ENCODE measurements at regions not wholly inside any gene's neighbourhood (a gene's known extent, or its start where the extent isn't known, plus 50 kb on each side); places are given as distances from the start of the nearest gene placed in this dataset.

- no peaks in the 10 kb centered on the region for H3K79me2 ChIP-seq (ENCODE audit: control insufficient read depth, insufficient read depth, low read length)
- ATAC-seq (ENCODE audit: low read depth) (no peak), DNase-seq (no peak)
- H3K4me3 ChIP-seq (ENCODE audit: control extremely low read depth in 1 of 5, extremely low read depth in 1 of 5, insufficient read depth in 1 of 5, low read depth in 2 of 5, low read length in 4 of 5): no peak overlapping the region
- ChIA-PET POLR2A (no interaction called here), CTCF (no interaction called here)
- Mint-ChIP-seq H3K4me3 (no peak overlapping the region), H3K27ac (no peak overlapping the region), H3K27me3 (peaks cover 19% of the 10 kb centered on the region), H3K9me3 (ENCODE audit: insufficient read depth) (no peaks in the 10 kb centered on the region), H3K4me1 (peaks cover 22% of the 10 kb centered on the region)
- H3K9me3 ChIP-seq (ENCODE audit: control extremely low read depth in 1 of 3, control insufficient read depth in 2 of 3, insufficient read depth in 1 of 3, low read length in 2 of 3): no peaks in the 10 kb centered on the region
- H3K27ac ChIP-seq (ENCODE audit: low read length in 2 of 2): no peak overlapping the region
- no CpG with 5 or more reads among the region's 3 CpGs for WGBS (ENCODE audit: insufficient coverage)
- no peaks in the 10 kb centered on the region for H3K36me3 ChIP-seq (replicated peaks in 1 of 2; ENCODE audit: control extremely low read depth in 1 of 2, control insufficient read depth in 1 of 2, extremely low read depth in 1 of 2, insufficient read depth in 2 of 2, low read length in 1 of 2)
- no peak overlapping the region for H3K9ac ChIP-seq (ENCODE audit: low read length)
- TF ChIP-seq CTCF (IDR thresholded peaks at IDR 0.05) (no peak), EZH2 (IDR thresholded peaks at IDR 0.05; ENCODE audit: borderline replicate concordance, insufficient read depth, low read depth, low read length, poor library complexity, severe bottlenecking) (no peak)
- peaks cover 0 to 2% (median 0%) of the 10 kb centered on the region in 4 experiments for H3K27me3 ChIP-seq (replicated peaks in 1 of 4; ENCODE audit: control extremely low read depth in 1 of 4, control insufficient read depth in 3 of 4, insufficient read depth in 4 of 4, low read length in 3 of 4)
- H2AFZ ChIP-seq (ENCODE audit: insufficient read depth, low read depth, low read length, poor library complexity, severe bottlenecking): no peak overlapping the region
- intact Hi-C loops (cut with micrococcal nuclease): no loop called here
- H4K20me1 ChIP-seq (ENCODE audit: control insufficient read depth, insufficient read depth, low read length, poor library complexity, severe bottlenecking): no peaks in the 10 kb centered on the region
- peaks cover 15 to 19% of the 10 kb centered on the region in 2 donors for H3K4me1 ChIP-seq (ENCODE audit: control insufficient read depth in 2 of 2, insufficient read depth in 2 of 2, low read length in 2 of 2)
- no peak overlapping the region for H3K4me2 ChIP-seq (replicated peaks; ENCODE audit: low read depth, low read length, poor library complexity, severe bottlenecking)
Observed at GRCh38 chr7:101749891-101750290, 67.5 kb upstream of the CUX1 start.

GRCh38 chr7:101753316-101753715, 64.1 kb upstream of the CUX1 start:
- no peak overlapping the region for H3K4me2 ChIP-seq (replicated peaks; ENCODE audit: low read depth, low read length, poor library complexity, severe bottlenecking)
- no peak overlapping the region for H3K27ac Mint-ChIP-seq
- H3K4me1 ChIP-seq (ENCODE audit: control insufficient read depth in 2 of 2, insufficient read depth in 2 of 2, low read length in 2 of 2): peaks cover 8 to 9% of the 10 kb centered on the region in 2 donors
- no peaks in the 10 kb centered on the region for H3K79me2 ChIP-seq (ENCODE audit: control insufficient read depth, insufficient read depth, low read length)
- DNase-seq (no peak), ATAC-seq (ENCODE audit: low read depth) (no peak)
- 93% methylated on average over 10 of the region's 10 CpGs for WGBS (ENCODE audit: insufficient coverage)
- no peak overlapping the region for H3K4me3 Mint-ChIP-seq
- intact Hi-C loops (cut with micrococcal nuclease): no loop called here
- CTCF ChIA-PET: interaction anchor here (1.2 kb wide), 1 partner anchor 10 kb away, joined by 4 read pairs; no protein-coding TSS in a partner anchor
- no peak overlapping the region for H3K4me3 ChIP-seq (ENCODE audit: control extremely low read depth in 1 of 5, extremely low read depth in 1 of 5, insufficient read depth in 1 of 5, low read depth in 2 of 5, low read length in 4 of 5)
- no peak for TF ChIP-seq EZH2 (IDR thresholded peaks at IDR 0.05; ENCODE audit: borderline replicate concordance, insufficient read depth, low read depth, low read length, poor library complexity, severe bottlenecking)
- no peak for TF ChIP-seq CTCF (IDR thresholded peaks at IDR 0.05)
- H3K9ac ChIP-seq (ENCODE audit: low read length): no peak overlapping the region
- no peak overlapping the region for H3K27ac ChIP-seq (ENCODE audit: low read length in 2 of 2)
- H3K36me3 ChIP-seq (replicated peaks in 1 of 2; ENCODE audit: control extremely low read depth in 1 of 2, control insufficient read depth in 1 of 2, extremely low read depth in 1 of 2, insufficient read depth in 2 of 2, low read length in 1 of 2): no peaks in the 10 kb centered on the region
- POLR2A ChIA-PET: interaction anchor here (0.5 to 0.7 kb wide), 3 partner anchors 61 to 477 kb away, joined by 3 to 5 read pairs (median 5); partner anchors contain the start of gene CUX1
- H3K9me3 ChIP-seq (ENCODE audit: control extremely low read depth in 1 of 3, control insufficient read depth in 2 of 3, insufficient read depth in 1 of 3, low read length in 2 of 3): no peaks in the 10 kb centered on the region
- peaks cover 24% of the 10 kb centered on the region for H3K27me3 Mint-ChIP-seq
- H3K4me1 Mint-ChIP-seq: peaks cover 11% of the 10 kb centered on the region
- no peak overlapping the region for H2AFZ ChIP-seq (ENCODE audit: insufficient read depth, low read depth, low read length, poor library complexity, severe bottlenecking)
- peaks cover 0 to 2% (median 0%) of the 10 kb centered on the region in 4 experiments for H3K27me3 ChIP-seq (replicated peaks in 1 of 4; ENCODE audit: control extremely low read depth in 1 of 4, control insufficient read depth in 3 of 4, insufficient read depth in 4 of 4, low read length in 3 of 4)
- no peaks in the 10 kb centered on the region for H4K20me1 ChIP-seq (ENCODE audit: control insufficient read depth, insufficient read depth, low read length, poor library complexity, severe bottlenecking)
- no peaks in the 10 kb centered on the region for H3K9me3 Mint-ChIP-seq (ENCODE audit: insufficient read depth)
